Ascending aorta (tissue), 2 donors: ENCODE measurements at regions not wholly inside any gene's neighbourhood (a gene's known extent, or its start where the extent isn't known, plus 50 kb on each side); places are given as distances from the start of the nearest gene placed in this dataset.
"Not testable (repeated sequence)": the region's sequence is repeated elsewhere in the genome, so short reads cannot be mapped to it uniquely, and the experiment has no call there.

ENCODE experiments used
- DNase-seq, 2 donors: peaks; one replicate each; pipeline ENCODE4 v3.0.0-alpha.2; 2019; ENCODE audit warnings: low spot score in 2 of 2
- H3K27ac ChIP-seq, 2 donors: fragments of 200-600 bp; sonication (generic); one replicate each; pipeline ENCODE4 v1.5.1; 2016 to 2017; ENCODE audit warnings: mild to moderate bottlenecking in 1 of 2
- H3K27me3 ChIP-seq: fragments of 200-600 bp; sonication (generic); one replicate; pipeline ENCODE4 v1.5.1; 2017
- H3K36me3 ChIP-seq, 2 donors: fragments of 200-600 bp; sonication (generic); one replicate each; pipeline ENCODE4 v1.5.1; 2016
- H3K4me1 ChIP-seq, 2 donors: fragments of 200-600 bp; sonication (generic); one replicate each; pipeline ENCODE4 v1.5.1; 2016 to 2017; ENCODE audit warnings: mild to moderate bottlenecking in 1 of 2
- H3K4me3 ChIP-seq, 2 donors: fragments of 200-600 bp; sonication (generic); one replicate each; pipeline ENCODE4 v1.5.1; 2016 to 2017; ENCODE audit warnings: mild to moderate bottlenecking in 1 of 2
- H3K9me3 ChIP-seq, 2 donors: fragments of 200-600 bp; sonication (generic); one replicate each; pipeline ENCODE4 v1.5.1; 2016
- CTCF ChIP-seq, 3 experiments: fragments of 200-600 bp in 2 of 3; fragments of 450-650 bp in 1 of 3; sonication (generic) in 2 of 3; IDR thresholded peaks; one replicate each; pipeline ENCODE4 v1.5.1; 2016 to 2019; ENCODE audit warnings: antibody characterized with exemption in 3 of 3, mild to moderate bottlenecking in 1 of 3, moderate library complexity in 1 of 3
- intact Hi-C: fragments of 100-400 bp; cut with DNase I; formaldehyde crosslinking; loops from one replicate; pipeline ENCODE4 v1.15.1; 2023

DNA sequence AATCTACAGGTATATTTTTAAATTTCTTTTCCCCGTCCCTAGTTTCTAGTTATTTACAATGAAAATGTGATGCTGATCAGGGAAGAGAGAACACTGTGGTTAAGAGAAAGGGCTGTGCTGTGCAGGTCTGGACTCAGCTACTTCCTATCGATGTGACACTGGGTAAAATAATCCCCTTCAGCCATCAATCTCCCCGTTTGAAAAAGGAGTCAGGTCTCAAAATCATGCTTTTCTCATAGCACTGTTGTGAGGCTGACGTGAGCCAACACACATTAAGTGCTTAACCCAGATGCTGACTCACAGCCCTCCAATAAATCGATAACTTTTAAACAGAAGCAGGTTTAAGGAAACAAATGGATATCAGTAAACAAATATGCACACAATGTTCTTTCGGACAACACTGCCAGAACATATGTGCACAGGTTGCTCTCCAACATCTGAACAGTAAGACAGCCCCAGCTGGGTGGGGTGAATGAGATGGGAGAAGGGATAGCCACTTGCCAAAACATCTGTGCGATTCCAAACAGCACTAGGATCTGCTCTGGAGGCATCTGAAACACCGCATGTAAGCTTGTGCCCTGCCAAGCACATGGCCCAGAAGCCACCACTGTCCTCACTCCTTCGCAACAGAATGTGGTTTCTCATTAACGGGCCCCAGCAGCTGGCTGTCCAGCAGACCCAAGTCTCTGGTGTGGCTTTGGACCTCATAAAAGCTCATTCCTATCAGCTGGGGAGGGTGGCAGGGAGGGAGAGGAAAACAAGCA is 143.2 kb upstream of the PRICKLE2 start:
- H3K4me1 ChIP-seq, result no peaks in the 10 kb centered on the region
- no peaks in the 10 kb centered on the region for H3K27me3 ChIP-seq
- intact Hi-C loops, result no loop called here
- no peaks in the 10 kb centered on the region for H3K36me3 ChIP-seq
- no peak for TF ChIP-seq CTCF (IDR thresholded peaks at IDR 0.05)
- no peak overlapping the region for H3K4me3 ChIP-seq
- H3K27ac ChIP-seq, result no peak overlapping the region
- DNase-seq, result no peak
- no peaks in the 10 kb centered on the region for H3K9me3 ChIP-seq

DNA sequence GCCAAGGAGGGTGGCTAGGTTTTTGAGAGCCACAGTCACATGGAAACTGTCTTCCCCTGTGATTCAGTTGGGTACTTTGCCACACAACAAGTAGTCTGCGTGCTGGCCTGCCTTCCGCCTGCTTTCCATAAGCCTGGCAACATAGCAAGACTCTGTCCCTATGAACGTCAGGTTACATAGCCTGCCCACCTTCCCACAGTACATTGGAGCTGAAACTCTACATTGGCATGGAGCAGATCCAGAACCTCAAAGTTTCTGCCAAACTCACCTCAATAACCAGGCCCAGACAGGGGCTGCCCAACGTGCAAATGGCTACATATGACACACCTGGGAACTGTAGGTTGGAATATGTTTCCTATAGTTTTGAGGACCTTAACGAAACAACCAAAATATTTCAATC is 140.6 kb upstream of the PRICKLE2 start:
- no peaks in the 10 kb centered on the region for H3K9me3 ChIP-seq
- TF ChIP-seq CTCF (IDR thresholded peaks at IDR 0.05), result no peak
- DNase-seq, result no peak

GRCh38 chr3:64363842-64364241 is 138.6 kb upstream of the PRICKLE2 start:
- no peak for TF ChIP-seq CTCF (IDR thresholded peaks at IDR 0.05)
- intact Hi-C loops, result no loop called here
- no peaks in the 10 kb centered on the region for H3K36me3 ChIP-seq
- H3K4me1 ChIP-seq, result no peaks in the 10 kb centered on the region
- no peaks in the 10 kb centered on the region for H3K9me3 ChIP-seq
- H3K4me3 ChIP-seq, result no peak overlapping the region
- H3K27ac ChIP-seq, result no peak overlapping the region
- no peaks in the 10 kb centered on the region for H3K27me3 ChIP-seq
- no peak for DNase-seq

More for the DNA sequence above, 140.6 kb upstream of the PRICKLE2 start:
- Histone ChIP-seq H3K27me3 (no peaks in the 10 kb centered on the region), H3K36me3 (no peaks in the 10 kb centered on the region), H3K27ac (no peak overlapping the region), H3K4me1 (no peaks in the 10 kb centered on the region), H3K4me3 (no peak overlapping the region)
- intact Hi-C loops, result no loop called here

DNA sequence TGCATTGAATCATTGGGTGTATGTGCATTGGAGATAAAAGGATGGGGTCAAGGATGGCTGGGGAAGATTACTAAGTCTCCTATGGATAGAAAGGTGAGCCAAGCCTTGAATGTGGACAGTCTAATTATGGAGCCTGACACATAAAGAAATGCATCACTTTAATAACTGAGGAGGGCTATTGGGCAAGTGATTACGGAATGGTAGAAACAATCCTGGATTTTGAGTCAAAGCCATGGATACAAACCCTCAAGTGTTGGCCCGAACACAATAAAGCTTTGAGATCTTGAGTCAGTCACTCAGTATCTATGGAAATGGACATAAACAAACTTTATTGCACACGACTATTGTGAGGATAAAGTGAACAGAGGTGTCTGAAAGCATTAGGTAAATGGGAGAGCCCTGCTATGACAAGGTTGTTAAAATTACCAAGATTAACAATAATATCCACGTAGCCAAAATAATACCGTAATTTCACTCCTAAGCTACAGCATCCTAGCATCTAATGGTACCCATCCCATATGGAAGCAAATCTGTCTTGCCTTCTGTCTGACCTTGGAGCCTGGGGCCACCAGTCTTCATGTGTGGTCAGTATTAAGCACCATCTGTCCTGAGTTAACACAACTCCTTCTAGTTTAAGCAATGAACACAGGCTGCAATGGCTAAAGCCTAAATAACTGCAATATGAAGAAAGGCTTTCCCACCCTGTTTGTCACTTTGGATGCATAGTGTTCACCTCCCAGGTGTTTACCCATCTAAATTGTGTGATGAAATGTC is 136.9 kb upstream of the PRICKLE2 start:
- DNase-seq, result no peak
- Histone ChIP-seq H3K4me1 (no peaks in the 10 kb centered on the region), H3K27me3 (no peaks in the 10 kb centered on the region), H3K4me3 (no peak overlapping the region), H3K27ac (no peak overlapping the region), H3K36me3 (no peaks in the 10 kb centered on the region), H3K9me3 (no peaks in the 10 kb centered on the region)
- no peak for TF ChIP-seq CTCF (IDR thresholded peaks at IDR 0.05)
- intact Hi-C loops, result no loop called here

GRCh38 chr3:64361036-64361435 is 135.8 kb upstream of the PRICKLE2 start:
- H3K9me3 ChIP-seq, H3K27ac ChIP-seq, H3K36me3 ChIP-seq, intact Hi-C loops, H3K4me3 ChIP-seq, DNase-seq, H3K4me1 ChIP-seq, H3K27me3 ChIP-seq: not testable (repeated sequence)

GRCh38 chr3:64360280-64360679 is 135.0 kb upstream of the PRICKLE2 start:
- Histone ChIP-seq H3K4me1 (no peaks in the 10 kb centered on the region), H3K4me3 (no peak overlapping the region), H3K9me3 (no peaks in the 10 kb centered on the region), H3K36me3 (no peaks in the 10 kb centered on the region), H3K27me3 (no peaks in the 10 kb centered on the region), H3K27ac (no peak overlapping the region)
- no peak for TF ChIP-seq CTCF (IDR thresholded peaks at IDR 0.05)
- intact Hi-C loops, result no loop called here
- no peak for DNase-seq
